GM23338 (cell line): ENCODE measurements at regions not wholly inside any gene's neighbourhood (a gene's known extent, or its start where the extent isn't known, plus 50 kb on each side); places are given as distances from the start of the nearest gene placed in this dataset.

Experiments used
- ATAC-seq: fragments of 200-7000 bp; cut with Tn5 transposase; 3 replicates; pipeline ENCODE4 v1.9.1; 2020
- DNase-seq: peaks from one replicate; pipeline ENCODE4 v3.0.0-alpha.2; 2015; ENCODE audit warnings: low spot score
- H2AFZ ChIP-seq: fragments of 200-600 bp; sonication (generic); 2 replicates; pipeline ENCODE4 v1.8.0; 2016; ENCODE audit warnings: antibody characterized with exemption, mild to moderate bottlenecking, moderate library complexity
- H3F3A ChIP-seq: fragments of 200-600 bp; sonication (generic); replicated peaks from 2 replicates; pipeline ENCODE4 v1.8.0; 2017; ENCODE audit warnings: antibody characterized with exemption, mixed run types, low read depth
- H3K27ac ChIP-seq: fragments of 200-600 bp; sonication (generic); 2 replicates; pipeline ENCODE4 v1.6.1; 2016; ENCODE audit warnings: low read depth
- H3K27me3 ChIP-seq: fragments of 200-600 bp; sonication (generic); 2 replicates; pipeline ENCODE4 v1.8.0; 2016; ENCODE audit warnings: mild to moderate bottlenecking, mixed run types, moderate library complexity; ENCODE audit not compliant: insufficient read depth
- H3K36me3 ChIP-seq: fragments of 200-600 bp; sonication (generic); 2 replicates; pipeline ENCODE4 v1.8.0; 2016; ENCODE audit warnings: mild to moderate bottlenecking; ENCODE audit not compliant: insufficient read depth
- H3K4me1 ChIP-seq: fragments of 200-600 bp; sonication (generic); 2 replicates; pipeline ENCODE4 v1.8.0; 2016; ENCODE audit warnings: mild to moderate bottlenecking, moderate library complexity; ENCODE audit not compliant: insufficient read depth
- H3K4me2 ChIP-seq: fragments of 200-600 bp; sonication (generic); 2 replicates; pipeline ENCODE4 v1.7.1; 2017; ENCODE audit warnings: mixed run types
- H3K4me3 ChIP-seq: fragments of 200-600 bp; sonication (generic); 2 replicates; pipeline ENCODE4 v1.6.1; 2016; ENCODE audit warnings: mixed run types
- H3K79me2 ChIP-seq: fragments of 200-600 bp; sonication (generic); replicated peaks from 2 replicates; pipeline ENCODE4 v1.8.0; 2017; ENCODE audit warnings: mild to moderate bottlenecking; ENCODE audit not compliant: insufficient read depth
- H3K9me2 ChIP-seq: fragments of 200-600 bp; sonication (generic); 2 replicates; pipeline ENCODE4 v1.8.0; 2017; ENCODE audit not compliant: insufficient read depth
- H4K20me1 ChIP-seq: fragments of 200-600 bp; sonication (generic); replicated peaks from 2 replicates; pipeline ENCODE4 v1.8.0; 2017; ENCODE audit warnings: mild to moderate bottlenecking; ENCODE audit not compliant: insufficient read depth
- H3K27ac Mint-ChIP-seq: 2 replicates; pipeline ENCODE4 v1.8.0; 2020; ENCODE audit warnings: inconsistent platforms, mild to moderate bottlenecking, moderate library complexity, mixed read lengths
- H3K27me3 Mint-ChIP-seq: 3 replicates; pipeline ENCODE4 v1.8.0; 2022; ENCODE audit warnings: low read depth, mild to moderate bottlenecking, moderate library complexity, mixed read lengths, inconsistent platforms; ENCODE audit not compliant: insufficient read depth, poor library complexity
- H3K36me3 Mint-ChIP-seq: 3 replicates; pipeline ENCODE4 v1.8.0; 2021; ENCODE audit warnings: low read depth, mild to moderate bottlenecking, inconsistent platforms, moderate library complexity, mixed read lengths
- H3K4me1 Mint-ChIP-seq: 3 replicates; pipeline ENCODE4 v1.8.0; 2020; ENCODE audit warnings: mild to moderate bottlenecking, inconsistent platforms, mixed read lengths
- H3K4me3 Mint-ChIP-seq: 3 replicates; pipeline ENCODE4 v1.8.0; 2021; ENCODE audit warnings: moderate library complexity, mild to moderate bottlenecking, inconsistent platforms, mixed read lengths
- H3K9me3 Mint-ChIP-seq: 3 replicates; pipeline ENCODE4 v1.8.0; 2020; ENCODE audit warnings: moderate library complexity, mild to moderate bottlenecking, inconsistent platforms, mixed read lengths
- CREB1 ChIP-seq: fragments of 250-450 bp; sonication (Bioruptor Pico); IDR thresholded peaks from 2 replicates; pipeline ENCODE4 v1.5.0; 2020; ENCODE audit warnings: low read depth, mild to moderate bottlenecking, moderate library complexity
- ETS1 ChIP-seq: IDR thresholded peaks from 2 replicates; pipeline ENCODE4 v1.6.1; 2016; ENCODE audit warnings: antibody characterized with exemption
- EZH2phosphoT487 ChIP-seq: fragments of 200-600 bp; sonication (generic); IDR thresholded peaks from one replicate; pipeline ENCODE4 v1.8.1; 2018; ENCODE audit warnings: antibody characterized with exemption; ENCODE audit not compliant: unreplicated experiment
- STAT1 ChIP-seq: IDR thresholded peaks from one replicate; pipeline ENCODE4 v1.6.1; 2016; ENCODE audit warnings: antibody characterized with exemption; ENCODE audit not compliant: unreplicated experiment
- ZNF114 ChIP-seq: fragments of 250-450 bp; sonication (Bioruptor Pico); IDR thresholded peaks from 2 replicates; pipeline ENCODE4 v1.5.0; 2020; ENCODE audit warnings: mild to moderate bottlenecking, moderate library complexity
- ZNF331 ChIP-seq: fragments of 250-450 bp; sonication (Bioruptor Pico); IDR thresholded peaks from 2 replicates; pipeline ENCODE4 v1.5.0; 2020; ENCODE audit warnings: low read depth, mild to moderate bottlenecking, moderate library complexity
- TF ChIP-seq, protein P1 (sequence below): IDR thresholded peaks from one replicate; pipeline ENCODE4 v1.6.1; 2018; ENCODE audit warnings: antibody characterized with exemption; ENCODE audit not compliant: unreplicated experiment
- TF ChIP-seq, protein P2 (sequence below), 2 experiments: fragments of 200-600 bp in 1 of 2; sonication (generic) in 1 of 2; conservative IDR thresholded peaks; 2 replicates each; pipeline versions ENCODE4 v1.5.1 to v1.6.1; 2016 to 2017; ENCODE audit warnings: antibody characterized with exemption in 2 of 2, low read depth in 2 of 2, mild to moderate bottlenecking in 2 of 2, moderate library complexity in 1 of 2

GRCh38 chr13:86684402-86684801 lies 885.2 kb upstream of the SLITRK6 start (continued):
- TF ChIP-seq ETS1 (no peak), STAT1 (no peak), ZNF331 (CRISPR knock-in tag) (no peak)
- TF ChIP-seq, protein P1, sequence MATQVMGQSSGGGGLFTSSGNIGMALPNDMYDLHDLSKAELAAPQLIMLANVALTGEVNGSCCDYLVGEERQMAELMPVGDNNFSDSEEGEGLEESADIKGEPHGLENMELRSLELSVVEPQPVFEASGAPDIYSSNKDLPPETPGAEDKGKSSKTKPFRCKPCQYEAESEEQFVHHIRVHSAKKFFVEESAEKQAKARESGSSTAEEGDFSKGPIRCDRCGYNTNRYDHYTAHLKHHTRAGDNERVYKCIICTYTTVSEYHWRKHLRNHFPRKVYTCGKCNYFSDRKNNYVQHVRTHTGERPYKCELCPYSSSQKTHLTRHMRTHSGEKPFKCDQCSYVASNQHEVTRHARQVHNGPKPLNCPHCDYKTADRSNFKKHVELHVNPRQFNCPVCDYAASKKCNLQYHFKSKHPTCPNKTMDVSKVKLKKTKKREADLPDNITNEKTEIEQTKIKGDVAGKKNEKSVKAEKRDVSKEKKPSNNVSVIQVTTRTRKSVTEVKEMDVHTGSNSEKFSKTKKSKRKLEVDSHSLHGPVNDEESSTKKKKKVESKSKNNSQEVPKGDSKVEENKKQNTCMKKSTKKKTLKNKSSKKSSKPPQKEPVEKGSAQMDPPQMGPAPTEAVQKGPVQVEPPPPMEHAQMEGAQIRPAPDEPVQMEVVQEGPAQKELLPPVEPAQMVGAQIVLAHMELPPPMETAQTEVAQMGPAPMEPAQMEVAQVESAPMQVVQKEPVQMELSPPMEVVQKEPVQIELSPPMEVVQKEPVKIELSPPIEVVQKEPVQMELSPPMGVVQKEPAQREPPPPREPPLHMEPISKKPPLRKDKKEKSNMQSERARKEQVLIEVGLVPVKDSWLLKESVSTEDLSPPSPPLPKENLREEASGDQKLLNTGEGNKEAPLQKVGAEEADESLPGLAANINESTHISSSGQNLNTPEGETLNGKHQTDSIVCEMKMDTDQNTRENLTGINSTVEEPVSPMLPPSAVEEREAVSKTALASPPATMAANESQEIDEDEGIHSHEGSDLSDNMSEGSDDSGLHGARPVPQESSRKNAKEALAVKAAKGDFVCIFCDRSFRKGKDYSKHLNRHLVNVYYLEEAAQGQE: no peak

DNA sequence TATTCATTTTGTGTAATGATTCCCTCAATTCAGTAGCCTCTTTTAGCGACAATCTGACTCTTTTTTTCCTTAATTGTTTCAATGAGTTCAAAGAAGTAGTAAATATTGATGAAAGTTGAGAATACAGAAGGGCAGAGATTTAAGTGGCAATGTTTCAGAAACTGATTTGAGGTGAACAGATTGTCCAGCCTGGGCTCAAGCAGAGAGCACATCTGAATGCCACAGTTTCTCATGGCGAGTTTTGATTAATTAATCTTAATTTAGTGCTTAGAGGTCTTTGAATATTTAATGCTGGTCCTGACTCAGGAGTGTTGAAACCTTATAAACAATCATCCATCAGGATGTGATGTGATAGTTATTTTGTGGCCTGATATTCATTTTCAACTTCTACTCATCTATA lies 890.7 kb upstream of the SLITRK6 start:
- no peaks in the 10 kb centered on the region for H4K20me1 ChIP-seq
- H3K27ac ChIP-seq: no peak overlapping the region
- Mint-ChIP-seq H3K4me3 (no peak overlapping the region), H3K27ac (no peak overlapping the region), H3K27me3 (no peaks in the 10 kb centered on the region), H3K36me3 (no peaks in the 10 kb centered on the region), H3K4me1 (no peaks in the 10 kb centered on the region), H3K9me3 (peaks cover 3% of the 10 kb centered on the region; the same call in 1 of the 3 replicates)
- ATAC-seq: no peak
- no peaks in the 10 kb centered on the region for H3K27me3 ChIP-seq
- no peak for DNase-seq
- TF ChIP-seq CREB1 (CRISPR knock-in tag): no peak
- no peak for TF ChIP-seq ZNF331 (CRISPR knock-in tag)
- TF ChIP-seq ETS1: no peak
- no peak for TF ChIP-seq ZNF114 (CRISPR knock-in tag)
- TF ChIP-seq, protein P2, sequence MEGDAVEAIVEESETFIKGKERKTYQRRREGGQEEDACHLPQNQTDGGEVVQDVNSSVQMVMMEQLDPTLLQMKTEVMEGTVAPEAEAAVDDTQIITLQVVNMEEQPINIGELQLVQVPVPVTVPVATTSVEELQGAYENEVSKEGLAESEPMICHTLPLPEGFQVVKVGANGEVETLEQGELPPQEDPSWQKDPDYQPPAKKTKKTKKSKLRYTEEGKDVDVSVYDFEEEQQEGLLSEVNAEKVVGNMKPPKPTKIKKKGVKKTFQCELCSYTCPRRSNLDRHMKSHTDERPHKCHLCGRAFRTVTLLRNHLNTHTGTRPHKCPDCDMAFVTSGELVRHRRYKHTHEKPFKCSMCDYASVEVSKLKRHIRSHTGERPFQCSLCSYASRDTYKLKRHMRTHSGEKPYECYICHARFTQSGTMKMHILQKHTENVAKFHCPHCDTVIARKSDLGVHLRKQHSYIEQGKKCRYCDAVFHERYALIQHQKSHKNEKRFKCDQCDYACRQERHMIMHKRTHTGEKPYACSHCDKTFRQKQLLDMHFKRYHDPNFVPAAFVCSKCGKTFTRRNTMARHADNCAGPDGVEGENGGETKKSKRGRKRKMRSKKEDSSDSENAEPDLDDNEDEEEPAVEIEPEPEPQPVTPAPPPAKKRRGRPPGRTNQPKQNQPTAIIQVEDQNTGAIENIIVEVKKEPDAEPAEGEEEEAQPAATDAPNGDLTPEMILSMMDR (conservative IDR thresholded peaks at IDR 0.05; ENCODE audit: low read depth in 2 of 2): no peak
- no peak for TF ChIP-seq EZH2phosphoT487
- no peak overlapping the region for H3K4me3 ChIP-seq
- no peak overlapping the region for H3K4me2 ChIP-seq
- no peaks in the 10 kb centered on the region for H3K4me1 ChIP-seq
- no peak overlapping the region for H2AFZ ChIP-seq
- H3K9me2 ChIP-seq: no peaks in the 10 kb centered on the region
- no peaks in the 10 kb centered on the region for H3K36me3 ChIP-seq
- no peaks in the 10 kb centered on the region for H3F3A ChIP-seq
- H3K79me2 ChIP-seq: no peaks in the 10 kb centered on the region
